ENCODE measurements at regions not wholly inside any gene's neighbourhood (a gene's known extent, or its start where the extent isn't known, plus 50 kb on each side); places are given as distances from the start of the nearest gene placed in this dataset.

GRCh38 chr4:163609019-163609418, 114.5 kb downstream of the TMA16 start:
- no peak for TF ChIP-seq MAX (IDR thresholded peaks at IDR 0.05)
- no peak for TF ChIP-seq CTCF (IDR thresholded peaks at IDR 0.05; ENCODE audit: low read depth, low read length, missing input control)
- TF ChIP-seq ATF3 (IDR thresholded peaks at IDR 0.05), result no peak
- no peak for TF ChIP-seq JUND (IDR thresholded peaks at IDR 0.05)

Measured in liver (tissue), 3 donors.